H1 (cell line): ENCODE measurements at regions not wholly inside any gene's neighbourhood (a gene's known extent, or its start where the extent isn't known, plus 50 kb on each side); places are given as distances from the start of the nearest gene placed in this dataset.

ENCODE experiments used
- CTCF ChIA-PET: fragments of 300-600 bp; sonication (Branson Sonifier 250); formaldehyde crosslinking; loops from one replicate; lab custom pipeline; 2021; ENCODE audit not compliant: partially characterized antibody; lab: Charles Lee
- POLR2A ChIA-PET: fragments of 300-600 bp; sonication (Branson Sonifier 250); formaldehyde crosslinking; loops from one replicate; lab custom pipeline; 2021; ENCODE audit warnings: inconsistent platforms; ENCODE audit not compliant: partially characterized antibody; lab: Charles Lee
- DNase-seq, 2 experiments: peaks; one replicate each; pipeline versions ENCODE4 v3.0.0 to v3.0.0-alpha.2; 2010 to 2022; ENCODE audit warnings: low spot score in 2 of 2, low read depth in 1 of 2, mixed read lengths in 1 of 2
- FAIRE-seq: peaks from 2 replicates; lab custom pipeline; 2011; peaks lifted over from hg19 to GRCh38; lab: Jason Lieb, UNC
- H2AFZ ChIP-seq: 2 replicates; pipeline ENCODE4 v1.8.1; 2012; ENCODE audit warnings: low read length, inconsistent platforms
- H2AK5ac ChIP-seq: 2 replicates; pipeline ENCODE4 v1.6.1; 2013; ENCODE audit warnings: low read depth, low read length
- H2BK120ac ChIP-seq: replicated peaks from 2 replicates; pipeline ENCODE3; 2013; ENCODE audit warnings: low read depth, low read length, inconsistent platforms
- H2BK12ac ChIP-seq: 2 replicates; pipeline ENCODE4 v1.6.1; 2013; ENCODE audit warnings: low read depth, low read length
- H2BK15ac ChIP-seq: 2 replicates; pipeline ENCODE4 v1.6.1; 2013; ENCODE audit warnings: low read length
- H2BK20ac ChIP-seq: 2 replicates; pipeline ENCODE4 v1.6.1; 2013; ENCODE audit warnings: low read length
- H2BK5ac ChIP-seq: 2 replicates; pipeline ENCODE4 v1.6.1; 2013; ENCODE audit warnings: low read depth, low read length
- H3K14ac ChIP-seq: 2 replicates; pipeline ENCODE4 v1.6.1; 2013; ENCODE audit warnings: inconsistent platforms; ENCODE audit not compliant: insufficient read length
- H3K18ac ChIP-seq: 2 replicates; pipeline ENCODE4 v1.6.1; 2013; ENCODE audit warnings: low read length; ENCODE audit errors: extremely low read depth
- H3K23ac ChIP-seq: 2 replicates; pipeline ENCODE4 v1.6.1; 2013; ENCODE audit warnings: inconsistent platforms; ENCODE audit not compliant: insufficient read length
- H3K23me2 ChIP-seq: 2 replicates; pipeline ENCODE4 v1.6.1; 2013; ENCODE audit warnings: low read depth, low read length
- H3K27ac ChIP-seq: 2 replicates; pipeline ENCODE4 v1.6.1; 2011; ENCODE audit warnings: low read depth, low read length, inconsistent platforms
- H3K27me3 ChIP-seq, 4 experiments: replicated peaks in 1 of 4; 1 replicate in 1 of 4; 2 replicates in 3 of 4; pipeline versions ENCODE4 v1.6.1 to v1.8.1; 2011 to 2013; ENCODE audit warnings: low read length in 3 of 4, mild to moderate bottlenecking in 3 of 4, inconsistent platforms in 2 of 4, mixed read lengths in 2 of 4, moderate library complexity in 1 of 4; ENCODE audit not compliant: control insufficient read depth in 3 of 4, insufficient read depth in 3 of 4; ENCODE audit errors: extremely low read depth in 1 of 4
- H3K36me3 ChIP-seq, 4 experiments: 2 replicates each; pipeline versions ENCODE4 v1.6.1 to v1.8.1; 2011 to 2013; ENCODE audit warnings: mild to moderate bottlenecking in 4 of 4, low read length in 3 of 4, moderate library complexity in 2 of 4, control low read depth in 1 of 4, inconsistent platforms in 1 of 4; ENCODE audit not compliant: insufficient read depth in 4 of 4, control insufficient read depth in 2 of 4
- H3K4ac ChIP-seq: replicated peaks from 2 replicates; pipeline ENCODE3; 2013; ENCODE audit warnings: low read length, low read depth, mixed read lengths, inconsistent platforms; ENCODE audit not compliant: insufficient read length
- H3K4me1 ChIP-seq, 4 experiments: replicated peaks in 1 of 4; 1 replicate in 1 of 4; 2 replicates in 3 of 4; pipeline versions ENCODE4 v1.6.1 to v1.8.1; 2011 to 2013; ENCODE audit warnings: low read length in 3 of 4, inconsistent platforms in 2 of 4, mixed read lengths in 1 of 4; ENCODE audit not compliant: insufficient read depth in 4 of 4, control insufficient read depth in 3 of 4
- H3K4me2 ChIP-seq, 2 experiments: 2 replicates each; pipeline versions ENCODE4 v1.6.1 to v1.8.1; 2011 to 2013; ENCODE audit warnings: low read depth in 2 of 2, low read length in 2 of 2, control low read depth in 1 of 2, inconsistent platforms in 1 of 2, mild to moderate bottlenecking in 1 of 2; ENCODE audit not compliant: insufficient read depth in 1 of 2
- H3K4me3 ChIP-seq, 4 experiments: fragments of 200-600, 300-600 bp in 1 of 4; sonication (generic), shearing (Covaris generic), sonication (Bioruptor Twin) in 1 of 4; 2 replicates each; pipeline versions ENCODE4 v1.5.1 to v1.8.1; 2011 to 2016; ENCODE audit warnings: low read length in 4 of 4, low read depth in 3 of 4, control low read depth in 2 of 4, inconsistent platforms in 2 of 4, mild to moderate bottlenecking in 2 of 4, mixed read lengths in 1 of 4, moderate library complexity in 1 of 4; ENCODE audit not compliant: insufficient read depth in 2 of 4; ENCODE audit errors: extremely low read depth in 1 of 4
- H3K56ac ChIP-seq: replicated peaks from 2 replicates; pipeline ENCODE3; 2013; ENCODE audit warnings: low read depth, mild to moderate bottlenecking, mixed read lengths, low read length, inconsistent platforms; ENCODE audit not compliant: insufficient read length
- H3K79me1 ChIP-seq: 2 replicates; pipeline ENCODE4 v1.6.1; 2013; ENCODE audit warnings: low read depth, low read length, control low read depth
- H3K79me2 ChIP-seq, 2 experiments: 2 replicates each; pipeline versions ENCODE4 v1.6.1 to v1.8.1; 2012 to 2013; ENCODE audit warnings: low read length in 2 of 2, mild to moderate bottlenecking in 2 of 2, inconsistent platforms in 1 of 2; ENCODE audit not compliant: insufficient read depth in 2 of 2, control insufficient read depth in 1 of 2
- H3K9ac ChIP-seq, 4 experiments: replicated peaks in 1 of 4; 1 replicate in 1 of 4; 2 replicates in 3 of 4; pipeline versions ENCODE4 v1.6.1 to v1.8.1; 2011 to 2013; ENCODE audit warnings: low read depth in 3 of 4, low read length in 3 of 4, control low read depth in 2 of 4, mild to moderate bottlenecking in 2 of 4, moderate library complexity in 2 of 4, inconsistent platforms in 1 of 4; ENCODE audit errors: extremely low read depth in 1 of 4
- H3K9me3 ChIP-seq, 2 experiments: 2 replicates each; pipeline versions ENCODE4 v1.6.1 to v1.8.1; 2012 to 2013; ENCODE audit warnings: mild to moderate bottlenecking in 2 of 2, moderate library complexity in 2 of 2, control low read depth in 1 of 2, inconsistent platforms in 1 of 2, low read depth in 1 of 2, low read length in 1 of 2, mixed read lengths in 1 of 2; ENCODE audit not compliant: insufficient read depth in 2 of 2
- H4K20me1 ChIP-seq, 2 experiments: replicated peaks in 1 of 2; 2 replicates each; pipeline versions ENCODE3 to v1.8.1; 2011 to 2013; ENCODE audit warnings: inconsistent platforms in 2 of 2, low read length in 2 of 2, mild to moderate bottlenecking in 1 of 2; ENCODE audit not compliant: insufficient read depth in 2 of 2, control insufficient read depth in 1 of 2
- H4K5ac ChIP-seq: 2 replicates; pipeline ENCODE4 v1.6.1; 2013; ENCODE audit warnings: low read length, low read depth, mixed read lengths, inconsistent platforms; ENCODE audit not compliant: insufficient read length
- H4K8ac ChIP-seq: 2 replicates; pipeline ENCODE4 v1.8.0; 2013; ENCODE audit warnings: mild to moderate bottlenecking, moderate library complexity, low read length, inconsistent platforms; ENCODE audit not compliant: insufficient read depth; ENCODE audit errors: extremely low read depth
- H4K91ac ChIP-seq: replicated peaks from 2 replicates; pipeline ENCODE3; 2013; ENCODE audit warnings: low read length, mixed read lengths, inconsistent platforms; ENCODE audit not compliant: insufficient read length
- BRCA1 ChIP-seq: IDR thresholded peaks from 2 replicates; pipeline ENCODE4 v1.6.1; 2012; ENCODE audit warnings: low read depth, low read length, improper control_type of control experiment
- CBX8 ChIP-seq: fragments of 300-800, 300-1000 bp; sonication (generic); IDR thresholded peaks from 2 replicates; pipeline ENCODE4 v1.7.1; 2016; ENCODE audit warnings: low read depth, low read length, borderline replicate concordance
- MAFK ChIP-seq: IDR thresholded peaks from 2 replicates; pipeline ENCODE4 v1.6.1; 2012; ENCODE audit warnings: low read depth, mild to moderate bottlenecking, improper control_type of control experiment, low read length
- RFX5 ChIP-seq: IDR thresholded peaks from 2 replicates; pipeline ENCODE4 v1.6.1; 2011; ENCODE audit warnings: low read depth, low read length, improper control_type of control experiment, borderline replicate concordance
- WGBS, 2 experiments: shearing (Covaris generic) in 1 of 2; methylation state at CpG; one replicate each; pipeline versions ENCODE4 v1.1.6 to v1.1.7; 2013 to 2015; ENCODE audit warnings: low lambda C conversion rate in 2 of 2, mixed read lengths in 2 of 2, inconsistent platforms in 1 of 2, low coverage in 1 of 2, missing lambda C conversion rate in 1 of 2; ENCODE audit not compliant: insufficient replicate concordance in 2 of 2, insufficient coverage in 1 of 2, insufficient read length in 1 of 2; ENCODE audit errors: extremely low coverage in 1 of 2, missing lambda C conversion rate in 1 of 2; 5-methylcytosine and 5-hydroxymethylcytosine counted together

DNA sequence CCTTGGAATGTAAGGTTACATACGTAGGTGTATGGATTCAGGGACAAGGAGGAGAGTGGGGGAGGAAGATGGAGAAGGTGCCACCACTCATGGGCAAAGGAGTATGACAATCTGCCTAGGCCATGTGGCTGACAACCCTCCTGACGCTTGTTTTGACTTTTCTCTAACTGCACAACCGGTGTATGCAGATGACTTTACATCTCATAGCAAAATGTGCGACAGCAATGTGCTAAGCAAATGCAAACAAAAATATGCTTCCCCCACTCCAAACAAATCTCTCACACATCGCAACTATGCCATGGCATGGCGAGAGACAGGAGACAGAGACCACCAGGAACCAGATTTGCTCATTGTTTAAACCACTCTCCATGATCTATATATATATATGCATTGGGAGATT, 191.8 kb downstream of the BLID start:
- Histone ChIP-seq H3K23ac (no peak overlapping the region), H4K20me1 (no peaks in the 10 kb centered on the region), H3K56ac (no peak overlapping the region), H4K5ac (no peak overlapping the region), H3K4me1 (peaks cover 0 to 7% (median 4%) of the 10 kb centered on the region in 4 experiments; a peak in 4 of 7 replicates), H2BK120ac (no peak overlapping the region), H3K9ac (no peak overlapping the region), H2BK15ac (no peak overlapping the region), H2AFZ (no peak overlapping the region), H3K23me2 (peaks cover under 1% of the 10 kb centered on the region), H3K18ac (no peak overlapping the region), H3K4me3 (no peak overlapping the region), H3K9me3 (no peaks in the 10 kb centered on the region), H3K27me3 (no peaks in the 10 kb centered on the region), H2BK5ac (no peak overlapping the region), H4K8ac (no peak overlapping the region), H4K91ac (no peak overlapping the region), H3K79me2 (no peaks in the 10 kb centered on the region), H3K27ac (no peak overlapping the region), H3K4me2 (no peak overlapping the region), H2AK5ac (no peak overlapping the region), H2BK20ac (no peak overlapping the region), H3K14ac (no peak overlapping the region), H2BK12ac (no peak overlapping the region), H3K36me3 (no peaks in the 10 kb centered on the region), H3K79me1 (no peaks in the 10 kb centered on the region), H3K4ac (no peak overlapping the region)
- TF ChIP-seq MAFK: no peak
- no peak for TF ChIP-seq BRCA1
- no peak for TF ChIP-seq RFX5
- TF ChIP-seq CBX8: no peak
- POLR2A ChIA-PET: no interaction called here
- CTCF ChIA-PET: no interaction called here
- no peak for DNase-seq
- FAIRE-seq: no peak
- 92% methylated on average over 6 of the region's 6 CpGs; no CpG with 5 or more reads in 1 of the 2 experiments for WGBS, 2 experiments
